GM21515 (cell line): ENCODE measurements at regions not wholly inside any gene's neighbourhood (a gene's known extent, or its start where the extent isn't known, plus 50 kb on each side); places are given as distances from the start of the nearest gene placed in this dataset.
"Not testable (repeated sequence)": the region's sequence is repeated elsewhere in the genome, so short reads cannot be mapped to it uniquely, and the experiment has no call there.

ENCODE experiments used
- ATAC-seq: cut with Tn5 transposase; IDR thresholded peaks from one replicate; pipeline ENCODE4 v1.9.1; 2021; ENCODE audit not compliant: unreplicated experiment

- ATAC-seq = no peak
Measured at GRCh38 chr12:28023156-28023887, 50.8 kb upstream of the PTHLH start.

GRCh38 chr12:28024231-28024995, 51.9 kb upstream of the PTHLH start:
- no peak for ATAC-seq

GRCh38 chr12:28025821-28026505, 53.4 kb upstream of the PTHLH start:
- no peak for ATAC-seq

GRCh38 chr12:28026701-28027100, 54.2 kb upstream of the PTHLH start:
- no peak for ATAC-seq

GRCh38 chr12:28027328-28027727, 54.8 kb upstream of the PTHLH start:
- no peak for ATAC-seq

- ATAC-seq = no peak
Measured at GRCh38 chr12:28027947-28028724, 55.6 kb upstream of the PTHLH start.

- ATAC-seq = no peak
Measured at GRCh38 chr12:28032811-28033537, 60.4 kb upstream of the PTHLH start.

- no peak for ATAC-seq
Measured at GRCh38 chr12:28033538-28033915, 61.0 kb upstream of the PTHLH start.

- ATAC-seq = no peak
Measured at GRCh38 chr12:28034271-28034670, 61.7 kb upstream of the PTHLH start.

GRCh38 chr12:28035500-28035899, 63.0 kb upstream of the PTHLH start:
- ATAC-seq = no peak

- ATAC-seq = no peak
Measured at GRCh38 chr12:28036940-28037339, 64.4 kb upstream of the PTHLH start.

- ATAC-seq = no peak
Measured at GRCh38 chr12:28040246-28040645, 67.7 kb upstream of the PTHLH start.

GRCh38 chr12:28046600-28046999, 74.1 kb upstream of the PTHLH start:
- not testable (repeated sequence) for ATAC-seq

- ATAC-seq = no peak
Measured at GRCh38 chr12:28050606-28051005, 78.1 kb upstream of the PTHLH start.

GRCh38 chr12:28051516-28052354, 79.2 kb upstream of the PTHLH start:
- ATAC-seq = no peak

- ATAC-seq = no peak
Measured at GRCh38 chr12:28053564-28053963, 81.0 kb upstream of the PTHLH start.

GRCh38 chr12:28054583-28054982, 82.0 kb upstream of the PTHLH start:
- no peak for ATAC-seq

- ATAC-seq = no peak
Measured at GRCh38 chr12:28057856-28058615, 85.5 kb upstream of the PTHLH start.

- no peak for ATAC-seq
Measured at GRCh38 chr12:28059220-28059619, 86.7 kb upstream of the PTHLH start.
